H1 (cell line): ENCODE measurements at regions not wholly inside any gene's neighbourhood (a gene's known extent, or its start where the extent isn't known, plus 50 kb on each side); places are given as distances from the start of the nearest gene placed in this dataset.
A peak's percentile ranks its signal among the peaks of the same experiment; 100 is the strongest.

ENCODE experiments used
- CTCF ChIA-PET: fragments of 300-600 bp; sonication (Branson Sonifier 250); formaldehyde crosslinking; loops from one replicate; lab custom pipeline; 2021; ENCODE audit not compliant: partially characterized antibody; lab: Charles Lee
- POLR2A ChIA-PET: fragments of 300-600 bp; sonication (Branson Sonifier 250); formaldehyde crosslinking; loops from one replicate; lab custom pipeline; 2021; ENCODE audit warnings: inconsistent platforms; ENCODE audit not compliant: partially characterized antibody; lab: Charles Lee
- DNase-seq, 2 experiments: peaks; one replicate each; pipeline versions ENCODE4 v3.0.0 to v3.0.0-alpha.2; 2010 to 2022; ENCODE audit warnings: low spot score in 2 of 2, low read depth in 1 of 2, mixed read lengths in 1 of 2
- FAIRE-seq: peaks from 2 replicates; lab custom pipeline; 2011; peaks lifted over from hg19 to GRCh38; lab: Jason Lieb, UNC
- H2AFZ ChIP-seq: 2 replicates; pipeline ENCODE4 v1.8.1; 2012; ENCODE audit warnings: low read length, inconsistent platforms
- H2AK5ac ChIP-seq: 2 replicates; pipeline ENCODE4 v1.6.1; 2013; ENCODE audit warnings: low read depth, low read length
- H2BK120ac ChIP-seq: replicated peaks from 2 replicates; pipeline ENCODE3; 2013; ENCODE audit warnings: low read depth, low read length, inconsistent platforms
- H2BK12ac ChIP-seq: 2 replicates; pipeline ENCODE4 v1.6.1; 2013; ENCODE audit warnings: low read depth, low read length
- H2BK15ac ChIP-seq: 2 replicates; pipeline ENCODE4 v1.6.1; 2013; ENCODE audit warnings: low read length
- H2BK20ac ChIP-seq: 2 replicates; pipeline ENCODE4 v1.6.1; 2013; ENCODE audit warnings: low read length
- H2BK5ac ChIP-seq: 2 replicates; pipeline ENCODE4 v1.6.1; 2013; ENCODE audit warnings: low read depth, low read length
- H3K14ac ChIP-seq: 2 replicates; pipeline ENCODE4 v1.6.1; 2013; ENCODE audit warnings: inconsistent platforms; ENCODE audit not compliant: insufficient read length
- H3K18ac ChIP-seq: 2 replicates; pipeline ENCODE4 v1.6.1; 2013; ENCODE audit warnings: low read length; ENCODE audit errors: extremely low read depth
- H3K23ac ChIP-seq: 2 replicates; pipeline ENCODE4 v1.6.1; 2013; ENCODE audit warnings: inconsistent platforms; ENCODE audit not compliant: insufficient read length
- H3K23me2 ChIP-seq: 2 replicates; pipeline ENCODE4 v1.6.1; 2013; ENCODE audit warnings: low read depth, low read length
- H3K27ac ChIP-seq: 2 replicates; pipeline ENCODE4 v1.6.1; 2011; ENCODE audit warnings: low read depth, low read length, inconsistent platforms
- H3K27me3 ChIP-seq, 4 experiments: replicated peaks in 1 of 4; 1 replicate in 1 of 4; 2 replicates in 3 of 4; pipeline versions ENCODE4 v1.6.1 to v1.8.1; 2011 to 2013; ENCODE audit warnings: low read length in 3 of 4, mild to moderate bottlenecking in 3 of 4, inconsistent platforms in 2 of 4, mixed read lengths in 2 of 4, moderate library complexity in 1 of 4; ENCODE audit not compliant: control insufficient read depth in 3 of 4, insufficient read depth in 3 of 4; ENCODE audit errors: extremely low read depth in 1 of 4
- H3K36me3 ChIP-seq, 4 experiments: 2 replicates each; pipeline versions ENCODE4 v1.6.1 to v1.8.1; 2011 to 2013; ENCODE audit warnings: mild to moderate bottlenecking in 4 of 4, low read length in 3 of 4, moderate library complexity in 2 of 4, control low read depth in 1 of 4, inconsistent platforms in 1 of 4; ENCODE audit not compliant: insufficient read depth in 4 of 4, control insufficient read depth in 2 of 4
- H3K4ac ChIP-seq: replicated peaks from 2 replicates; pipeline ENCODE3; 2013; ENCODE audit warnings: low read length, low read depth, mixed read lengths, inconsistent platforms; ENCODE audit not compliant: insufficient read length
- H3K4me1 ChIP-seq, 4 experiments: replicated peaks in 1 of 4; 1 replicate in 1 of 4; 2 replicates in 3 of 4; pipeline versions ENCODE4 v1.6.1 to v1.8.1; 2011 to 2013; ENCODE audit warnings: low read length in 3 of 4, inconsistent platforms in 2 of 4, mixed read lengths in 1 of 4; ENCODE audit not compliant: insufficient read depth in 4 of 4, control insufficient read depth in 3 of 4
- H3K4me2 ChIP-seq, 2 experiments: 2 replicates each; pipeline versions ENCODE4 v1.6.1 to v1.8.1; 2011 to 2013; ENCODE audit warnings: low read depth in 2 of 2, low read length in 2 of 2, control low read depth in 1 of 2, inconsistent platforms in 1 of 2, mild to moderate bottlenecking in 1 of 2; ENCODE audit not compliant: insufficient read depth in 1 of 2
- H3K4me3 ChIP-seq, 4 experiments: fragments of 200-600, 300-600 bp in 1 of 4; sonication (generic), shearing (Covaris generic), sonication (Bioruptor Twin) in 1 of 4; 2 replicates each; pipeline versions ENCODE4 v1.5.1 to v1.8.1; 2011 to 2016; ENCODE audit warnings: low read length in 4 of 4, low read depth in 3 of 4, control low read depth in 2 of 4, inconsistent platforms in 2 of 4, mild to moderate bottlenecking in 2 of 4, mixed read lengths in 1 of 4, moderate library complexity in 1 of 4; ENCODE audit not compliant: insufficient read depth in 2 of 4; ENCODE audit errors: extremely low read depth in 1 of 4
- H3K56ac ChIP-seq: replicated peaks from 2 replicates; pipeline ENCODE3; 2013; ENCODE audit warnings: low read depth, mild to moderate bottlenecking, mixed read lengths, low read length, inconsistent platforms; ENCODE audit not compliant: insufficient read length
- H3K79me1 ChIP-seq: 2 replicates; pipeline ENCODE4 v1.6.1; 2013; ENCODE audit warnings: low read depth, low read length, control low read depth
- H3K79me2 ChIP-seq, 2 experiments: 2 replicates each; pipeline versions ENCODE4 v1.6.1 to v1.8.1; 2012 to 2013; ENCODE audit warnings: low read length in 2 of 2, mild to moderate bottlenecking in 2 of 2, inconsistent platforms in 1 of 2; ENCODE audit not compliant: insufficient read depth in 2 of 2, control insufficient read depth in 1 of 2
- H3K9ac ChIP-seq, 4 experiments: replicated peaks in 1 of 4; 1 replicate in 1 of 4; 2 replicates in 3 of 4; pipeline versions ENCODE4 v1.6.1 to v1.8.1; 2011 to 2013; ENCODE audit warnings: low read depth in 3 of 4, low read length in 3 of 4, control low read depth in 2 of 4, mild to moderate bottlenecking in 2 of 4, moderate library complexity in 2 of 4, inconsistent platforms in 1 of 4; ENCODE audit errors: extremely low read depth in 1 of 4
- H3K9me3 ChIP-seq, 2 experiments: 2 replicates each; pipeline versions ENCODE4 v1.6.1 to v1.8.1; 2012 to 2013; ENCODE audit warnings: mild to moderate bottlenecking in 2 of 2, moderate library complexity in 2 of 2, control low read depth in 1 of 2, inconsistent platforms in 1 of 2, low read depth in 1 of 2, low read length in 1 of 2, mixed read lengths in 1 of 2; ENCODE audit not compliant: insufficient read depth in 2 of 2
- H4K20me1 ChIP-seq, 2 experiments: replicated peaks in 1 of 2; 2 replicates each; pipeline versions ENCODE3 to v1.8.1; 2011 to 2013; ENCODE audit warnings: inconsistent platforms in 2 of 2, low read length in 2 of 2, mild to moderate bottlenecking in 1 of 2; ENCODE audit not compliant: insufficient read depth in 2 of 2, control insufficient read depth in 1 of 2
- H4K5ac ChIP-seq: 2 replicates; pipeline ENCODE4 v1.6.1; 2013; ENCODE audit warnings: low read length, low read depth, mixed read lengths, inconsistent platforms; ENCODE audit not compliant: insufficient read length
- H4K8ac ChIP-seq: 2 replicates; pipeline ENCODE4 v1.8.0; 2013; ENCODE audit warnings: mild to moderate bottlenecking, moderate library complexity, low read length, inconsistent platforms; ENCODE audit not compliant: insufficient read depth; ENCODE audit errors: extremely low read depth
- H4K91ac ChIP-seq: replicated peaks from 2 replicates; pipeline ENCODE3; 2013; ENCODE audit warnings: low read length, mixed read lengths, inconsistent platforms; ENCODE audit not compliant: insufficient read length
- CEBPB ChIP-seq: IDR thresholded peaks from 2 replicates; pipeline ENCODE4 v1.6.1; 2012; ENCODE audit warnings: low read depth, low read length
- EZH2 ChIP-seq: fragments of 200-600 bp; sonication (generic); IDR thresholded peaks from 2 replicates; pipeline ENCODE4 v1.7.1; 2012; ENCODE audit warnings: low read depth, mild to moderate bottlenecking, moderate library complexity, low read length, inconsistent platforms; ENCODE audit not compliant: severe bottlenecking
- FOSL1 ChIP-seq: IDR thresholded peaks from 2 replicates; pipeline ENCODE4 v1.6.1; 2011; ENCODE audit warnings: mild to moderate bottlenecking, low read depth, low read length, moderate library complexity; ENCODE audit not compliant: insufficient read depth
- KDM5A ChIP-seq: fragments of 200-600 bp; IDR thresholded peaks from 2 replicates; pipeline ENCODE4 v1.7.1; 2012; ENCODE audit warnings: mild to moderate bottlenecking, low read length, inconsistent platforms, mixed read lengths
- POLR2AphosphoS5 ChIP-seq: IDR thresholded peaks from 2 replicates; pipeline ENCODE4 v1.6.1; 2011; ENCODE audit warnings: low read depth, low read length
- RFX5 ChIP-seq: IDR thresholded peaks from 2 replicates; pipeline ENCODE4 v1.6.1; 2011; ENCODE audit warnings: low read depth, low read length, improper control_type of control experiment, borderline replicate concordance
- SAP30 ChIP-seq: fragments of 300-600 bp; sonication (generic); IDR thresholded peaks from 2 replicates; pipeline ENCODE4 v1.7.1; 2012; ENCODE audit warnings: low read length, moderate library complexity, mild to moderate bottlenecking, inconsistent platforms; ENCODE audit not compliant: insufficient read depth, insufficient replicate concordance
- SIRT6 ChIP-seq: IDR thresholded peaks from one replicate; pipeline ENCODE4 v1.7.1; 2012; ENCODE audit warnings: low read length, inconsistent platforms
- SIX5 ChIP-seq: IDR thresholded peaks from 2 replicates; pipeline ENCODE4 v1.6.1; 2011; ENCODE audit warnings: mild to moderate bottlenecking, low read depth, low read length
- SP2 ChIP-seq: IDR thresholded peaks from 2 replicates; pipeline ENCODE4 v1.6.1; 2012; ENCODE audit warnings: mild to moderate bottlenecking, low read length, inconsistent platforms
- TAF1 ChIP-seq: IDR thresholded peaks from 2 replicates; pipeline ENCODE4 v1.6.1; 2011; ENCODE audit warnings: mild to moderate bottlenecking, low read depth, low read length
- TBP ChIP-seq: IDR thresholded peaks from 2 replicates; pipeline ENCODE4 v1.6.1; 2011; ENCODE audit warnings: low read depth, low read length, improper control_type of control experiment
- TEAD4 ChIP-seq: IDR thresholded peaks from 2 replicates; pipeline ENCODE4 v1.6.1; 2012; ENCODE audit warnings: low read depth, low read length, inconsistent platforms, mixed read lengths
- YY1 ChIP-seq: IDR thresholded peaks from 2 replicates; pipeline ENCODE4 v1.6.1; 2011; ENCODE audit warnings: low read depth, mild to moderate bottlenecking, low read length
- ZNF274 ChIP-seq: IDR thresholded peaks from 2 replicates; pipeline ENCODE4 v1.7.0; 2012; ENCODE audit warnings: low read length, borderline replicate concordance; ENCODE audit errors: extremely low read depth
- WGBS, 2 experiments: shearing (Covaris generic) in 1 of 2; methylation state at CpG; one replicate each; pipeline versions ENCODE4 v1.1.6 to v1.1.7; 2013 to 2015; ENCODE audit warnings: low lambda C conversion rate in 2 of 2, mixed read lengths in 2 of 2, inconsistent platforms in 1 of 2, low coverage in 1 of 2, missing lambda C conversion rate in 1 of 2; ENCODE audit not compliant: insufficient replicate concordance in 2 of 2, insufficient coverage in 1 of 2, insufficient read length in 1 of 2; ENCODE audit errors: extremely low coverage in 1 of 2, missing lambda C conversion rate in 1 of 2; 5-methylcytosine and 5-hydroxymethylcytosine counted together

DNA sequence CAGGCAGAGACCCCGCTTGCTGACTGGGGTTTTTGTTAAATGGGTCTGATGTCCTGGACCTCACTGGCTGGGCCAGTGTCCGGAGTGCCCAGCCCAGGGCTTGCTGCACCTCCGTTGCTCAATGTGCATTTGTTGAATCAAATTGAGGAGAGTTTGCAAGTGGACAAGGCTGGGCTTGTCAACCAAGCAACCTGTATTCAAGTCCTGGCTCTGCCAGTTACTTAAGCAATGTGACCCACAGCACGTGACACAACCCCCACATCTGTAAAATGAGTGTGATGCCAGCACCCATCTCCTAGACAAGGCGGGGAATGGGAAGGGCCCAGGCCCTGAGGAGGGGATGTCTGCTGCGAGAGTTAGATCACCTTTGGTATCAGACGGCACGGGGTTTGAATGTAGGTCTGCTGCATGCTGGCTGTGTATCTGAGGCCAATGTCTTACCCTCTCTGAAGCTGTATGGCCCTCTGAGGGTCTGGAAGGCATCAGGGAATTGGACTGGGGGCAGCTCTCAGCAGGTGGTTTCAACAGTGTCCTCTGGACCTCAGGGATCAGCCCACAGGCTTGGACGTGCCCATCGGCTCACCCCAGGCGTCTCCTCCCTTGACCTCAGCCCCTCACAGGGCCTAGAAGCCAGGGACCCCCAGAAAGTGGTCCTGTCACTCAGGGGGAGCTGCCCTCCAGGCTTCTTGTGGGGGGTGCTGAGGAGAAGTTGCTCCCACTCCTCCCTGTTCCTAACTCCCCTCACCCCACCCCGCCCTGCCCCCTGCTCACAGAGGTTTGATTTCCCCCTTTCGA lies 51.0 kb upstream of the RUNX3 start:
- Histone ChIP-seq H4K91ac (no peak overlapping the region), H3K4ac (no peak overlapping the region), H4K5ac (no peak overlapping the region), H2AFZ (no peak overlapping the region), H3K27me3 (no peaks in the 10 kb centered on the region), H3K9ac (no peak overlapping the region), H3K23ac (no peak overlapping the region), H3K14ac (no peak overlapping the region), H3K4me1 (no peaks in the 10 kb centered on the region), H3K18ac (no peak overlapping the region), H3K79me2 (no peaks in the 10 kb centered on the region), H3K9me3 (no peaks in the 10 kb centered on the region), H2BK15ac (no peak overlapping the region), H2BK120ac (no peak overlapping the region), H3K4me3 (no peak overlapping the region), H2BK12ac (no peak overlapping the region), H2AK5ac (no peak overlapping the region), H3K36me3 (no peaks in the 10 kb centered on the region), H2BK20ac (no peak overlapping the region), H3K27ac (no peak overlapping the region; the same call in 1 of the 2 replicates), H3K4me2 (no peak overlapping the region), H3K79me1 (no peaks in the 10 kb centered on the region), H4K8ac (no peak overlapping the region), H4K20me1 (no peaks in the 10 kb centered on the region), H3K23me2 (no peaks in the 10 kb centered on the region), H2BK5ac (no peak overlapping the region), H3K56ac (peak overlapping the region; percentile 37)
- CTCF ChIA-PET = interaction anchor here (0.6 to 3.3 kb wide), 7 partner anchors 10 to 46 kb away, joined by 3 to 24 read pairs (median 4); no protein-coding TSS in a partner anchor
- FAIRE-seq (no peak), DNase-seq (no peak)
- POLR2A ChIA-PET = no interaction called here
- 89% methylated on average over 13 of the region's 13 CpGs; no CpG with 5 or more reads in 1 of the 2 experiments for WGBS, 2 experiments
- TF ChIP-seq SIX5 (no peak), TEAD4 (no peak), ZNF274 (no peak), FOSL1 (no peak), EZH2 (no peak), CEBPB (no peak), TBP (no peak), RFX5 (no peak), POLR2AphosphoS5 (no peak), SIRT6 (no peak), KDM5A (no peak), SP2 (no peak), YY1 (no peak), TAF1 (no peak), SAP30 (no peak)
